Stimulated activated CD4-positive, alpha-beta T cell treated with anti-CD3 and anti-CD28 coated beads, Interleukin-1b, Interleukin-23, amount 100 ng/mL, for 24 hours (primary cell): ENCODE measurements at regions not wholly inside any gene's neighbourhood (a gene's known extent, or its start where the extent isn't known, plus 50 kb on each side); places are given as distances from the start of the nearest gene placed in this dataset.

Experiments used
- DNase-seq, 4 experiments: peaks; one replicate each; pipeline ENCODE4 v3.0.0-alpha.2; 2020; ENCODE audit warnings: low read depth in 4 of 4, low spot score in 1 of 4

DNA sequence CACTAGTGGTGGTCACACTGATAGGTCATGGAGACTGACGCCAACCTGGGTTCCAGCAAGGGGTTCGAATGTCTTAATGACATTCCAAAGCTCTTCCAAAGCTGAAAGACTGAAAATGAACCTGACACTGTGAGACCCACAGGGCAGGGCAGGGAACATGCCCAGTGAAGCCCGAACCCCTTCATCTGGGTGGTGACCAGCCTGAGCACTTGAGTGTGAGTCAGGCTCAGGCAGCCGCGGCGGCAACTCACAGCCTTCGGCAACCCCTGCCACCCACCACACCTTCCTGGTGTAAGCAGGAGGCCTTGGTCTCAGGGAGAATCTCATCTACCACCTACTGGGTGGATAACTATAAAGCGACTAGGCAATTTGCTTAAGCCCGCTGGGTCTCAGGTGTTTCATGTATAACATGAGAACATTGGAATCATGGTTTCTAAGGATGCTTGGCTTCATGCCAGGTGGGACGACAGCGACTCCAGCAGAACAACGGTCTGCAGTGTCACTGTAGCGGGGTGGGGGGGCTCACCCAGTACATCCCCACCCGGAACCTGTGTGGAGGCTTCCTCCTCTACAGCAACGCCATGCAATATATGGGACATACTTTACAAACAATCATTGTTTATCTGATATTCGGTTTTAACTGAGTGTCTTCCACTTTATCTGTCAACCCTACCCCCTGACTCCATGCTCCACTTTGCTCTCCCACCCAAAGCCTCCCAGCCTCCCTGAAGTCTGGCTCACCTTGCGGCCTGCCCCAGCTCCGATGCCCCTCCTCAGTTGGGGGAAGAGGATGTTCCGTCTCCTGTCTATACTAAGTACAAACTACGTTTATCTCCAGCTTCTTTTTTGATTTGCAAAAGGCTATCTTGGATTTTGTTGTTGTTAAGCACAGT is 125.0 kb upstream of the MEF2A start:
- DNase-seq: no peak

GRCh38 chr15:99441444-99441800 is 124.4 kb upstream of the MEF2A start:
- DNase-seq: no peak

DNA sequence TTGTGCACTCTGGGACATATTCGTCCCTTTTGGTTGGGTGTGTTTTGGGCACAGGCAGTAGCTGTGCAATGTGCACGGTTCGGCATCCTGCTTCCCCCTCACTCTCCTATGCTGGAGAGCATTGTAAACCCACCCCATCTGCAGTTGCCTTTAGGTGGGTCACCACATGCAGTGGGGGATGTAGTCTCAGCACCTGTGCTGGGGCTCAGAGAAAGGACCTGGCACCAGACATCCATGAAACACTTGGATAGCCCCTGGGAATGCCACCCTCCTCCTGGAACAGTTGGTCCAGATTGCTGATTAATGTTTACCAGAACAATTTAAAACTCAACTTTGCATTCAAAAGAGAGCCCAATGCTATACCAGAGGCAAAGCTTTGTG is 123.9 kb upstream of the MEF2A start:
- DNase-seq: no peak

- DNase-seq: no peak
Measured at GRCh38 chr15:99442252-99442897, 123.4 kb upstream of the MEF2A start.

- DNase-seq: no peak
Measured at GRCh38 chr15:99443056-99443756, 122.6 kb upstream of the MEF2A start.

DNA sequence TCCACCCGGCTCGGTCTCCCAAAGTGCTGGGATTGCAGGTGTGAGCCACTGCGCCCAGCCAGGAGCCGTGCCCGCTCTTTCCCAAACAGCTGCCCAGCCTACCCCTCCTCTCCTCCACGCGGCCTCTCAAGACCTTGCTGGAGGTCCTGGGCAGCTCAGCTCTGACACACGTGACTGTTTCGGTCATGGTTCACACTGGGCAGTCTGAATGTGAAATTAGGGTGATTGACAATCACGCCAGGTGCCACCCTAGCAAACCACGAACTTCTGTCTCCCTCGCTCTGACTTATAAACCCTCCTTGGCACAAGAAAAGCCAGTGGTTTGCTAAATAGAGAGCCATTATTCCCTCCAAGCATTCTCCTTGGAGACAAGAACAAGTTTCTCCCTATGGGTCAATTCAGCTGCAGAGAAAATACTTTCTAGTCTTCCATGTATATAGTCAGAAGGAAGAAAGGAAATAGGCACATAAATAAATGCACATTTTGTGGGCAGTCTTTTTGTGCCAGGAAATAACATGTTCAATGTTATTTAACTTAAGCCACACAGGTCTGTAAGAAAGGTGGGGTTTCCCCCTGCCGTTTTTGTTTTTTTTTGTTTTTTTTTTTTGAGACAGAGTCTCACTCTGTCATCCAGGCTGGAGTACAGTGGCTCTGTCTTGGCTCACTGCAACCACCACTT is 121.9 kb upstream of the MEF2A start:
- DNase-seq: no peak

- DNase-seq: no peak
Measured at GRCh38 chr15:99445272-99445850, 120.4 kb upstream of the MEF2A start.

DNA sequence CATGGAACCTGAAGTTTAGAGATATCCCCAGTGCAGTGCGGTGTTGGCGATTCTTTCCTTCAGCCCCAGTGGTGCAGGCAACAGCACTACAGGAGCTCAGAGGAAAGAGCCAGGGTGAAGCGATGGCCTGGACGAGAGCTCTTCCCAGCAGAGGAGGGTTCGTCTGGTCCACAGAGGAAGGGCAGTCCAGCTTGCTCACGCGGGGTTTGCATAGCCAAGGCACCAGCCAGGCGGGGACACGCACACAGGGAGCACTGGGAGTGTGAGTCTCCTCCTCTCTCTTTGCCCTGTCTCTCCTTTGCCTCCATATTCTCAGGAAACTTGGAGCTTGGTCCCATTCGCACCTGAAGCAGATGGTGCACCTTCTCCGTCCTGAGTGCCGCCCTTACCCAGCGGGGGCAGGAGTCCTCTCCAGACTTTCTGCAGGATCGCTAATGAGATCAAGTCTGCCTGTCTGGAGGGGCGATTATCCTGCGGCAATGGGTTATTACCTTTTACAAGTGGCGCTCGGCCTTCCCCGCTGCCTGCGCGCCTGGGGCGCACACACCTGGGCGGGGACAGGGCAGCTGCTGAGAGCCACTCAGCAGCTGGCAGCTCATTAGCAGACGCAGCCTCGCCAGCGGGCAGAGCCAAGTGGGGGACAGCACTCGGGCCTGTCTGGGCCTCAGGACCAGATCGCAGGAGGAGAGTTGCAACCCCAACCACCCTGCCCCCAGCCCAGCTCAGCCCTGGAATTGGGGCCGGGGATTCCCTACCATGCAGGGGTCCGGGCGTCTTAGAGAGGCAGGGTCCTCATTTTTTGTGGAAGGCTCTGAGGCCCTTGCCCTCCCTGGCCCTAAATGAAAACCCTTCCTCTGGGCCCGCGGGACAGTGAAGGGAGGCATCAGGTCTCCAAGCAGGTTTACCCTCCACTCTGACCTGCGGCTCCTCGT is 119.0 kb upstream of the MEF2A start:
- no peak for DNase-seq

DNA sequence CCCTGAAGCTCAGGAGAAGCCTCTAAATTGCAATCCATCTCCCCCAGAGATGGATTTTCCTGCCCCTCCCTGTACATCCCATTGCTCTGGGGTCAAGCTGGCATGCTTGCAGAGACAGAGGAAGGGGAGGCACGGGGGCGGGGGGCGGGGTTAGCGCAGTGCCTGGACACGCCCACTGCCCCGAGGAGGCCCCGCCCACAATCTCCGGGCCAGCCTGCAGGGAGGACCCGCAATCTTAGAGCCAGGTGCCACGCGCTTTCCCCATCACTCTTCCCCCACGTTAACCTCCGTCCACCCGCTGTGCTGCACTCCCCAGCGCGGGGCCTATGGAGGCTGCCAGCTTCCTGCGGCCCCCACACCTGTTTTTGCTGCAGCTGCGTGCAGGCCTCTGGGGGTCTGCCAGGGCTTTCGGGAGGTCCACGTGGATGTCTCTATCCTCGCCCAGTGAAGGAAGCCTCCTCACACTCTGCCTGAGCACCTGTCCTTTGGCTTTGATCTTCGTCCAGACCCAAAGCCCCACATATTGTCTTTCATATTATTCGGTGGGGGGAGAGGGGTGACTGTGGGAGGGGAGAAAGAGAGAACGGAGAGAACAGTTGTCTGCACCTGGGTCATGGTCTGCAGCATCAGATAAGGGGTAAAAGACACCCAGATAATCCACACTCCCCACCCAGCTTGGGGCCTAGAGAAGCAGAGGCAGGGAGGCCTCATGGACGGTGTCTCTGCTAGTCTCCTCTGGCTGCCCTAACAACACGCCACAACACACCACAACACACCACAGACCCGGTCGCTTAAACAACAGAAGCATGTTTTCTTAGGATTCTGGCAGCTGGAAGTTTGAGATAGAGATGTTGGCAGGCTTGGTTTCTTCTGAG is 118.0 kb upstream of the MEF2A start:
- no peak for DNase-seq

- DNase-seq: no peak
Measured at GRCh38 chr15:99449514-99449913, 116.3 kb upstream of the MEF2A start.

DNA sequence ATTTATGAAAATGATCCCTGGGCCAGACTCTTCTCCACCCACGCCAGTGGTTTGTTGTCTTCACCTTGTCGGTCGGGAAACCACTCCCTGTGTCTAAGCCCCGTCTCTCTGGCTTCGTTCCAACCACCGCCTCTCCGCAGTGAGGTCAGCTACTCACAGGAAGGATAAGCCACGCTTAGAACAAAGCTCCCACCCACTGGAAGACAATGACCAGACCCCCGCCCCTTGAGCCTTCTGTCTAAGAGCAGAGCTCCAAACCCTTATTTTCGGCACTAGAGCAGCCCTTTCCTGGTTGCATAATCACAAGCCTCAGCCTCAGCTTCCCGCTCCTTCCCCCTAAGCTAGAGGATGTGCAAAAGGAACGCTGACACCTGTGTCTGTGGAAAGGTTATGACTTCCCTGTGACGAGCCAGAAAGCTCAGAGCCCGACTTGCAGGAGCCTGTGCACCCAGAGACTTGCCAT is 114.9 kb upstream of the MEF2A start:
- DNase-seq: peak in 3 of 4 experiments; percentile 25 to 57 (median 44)

DNA sequence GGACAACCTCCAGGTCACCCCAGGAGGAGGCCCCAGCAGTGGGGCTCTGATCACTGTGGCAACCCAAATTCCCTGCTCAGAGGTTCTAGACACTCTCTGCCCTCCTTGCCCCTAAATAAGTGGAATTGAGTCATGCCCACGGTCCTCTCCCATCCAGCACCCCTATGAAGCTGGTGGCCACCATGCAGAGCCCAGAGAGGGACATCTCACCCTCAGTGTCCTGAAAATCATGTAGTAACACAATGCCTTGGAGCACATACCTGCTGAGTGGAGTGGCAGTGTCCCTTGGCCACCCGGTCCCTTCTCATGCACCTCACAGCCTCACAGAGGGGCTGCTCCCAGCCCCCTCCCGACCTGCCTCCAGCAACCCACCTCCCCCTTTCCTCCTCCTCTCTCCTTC is 114.3 kb upstream of the MEF2A start:
- no peak for DNase-seq

DNA sequence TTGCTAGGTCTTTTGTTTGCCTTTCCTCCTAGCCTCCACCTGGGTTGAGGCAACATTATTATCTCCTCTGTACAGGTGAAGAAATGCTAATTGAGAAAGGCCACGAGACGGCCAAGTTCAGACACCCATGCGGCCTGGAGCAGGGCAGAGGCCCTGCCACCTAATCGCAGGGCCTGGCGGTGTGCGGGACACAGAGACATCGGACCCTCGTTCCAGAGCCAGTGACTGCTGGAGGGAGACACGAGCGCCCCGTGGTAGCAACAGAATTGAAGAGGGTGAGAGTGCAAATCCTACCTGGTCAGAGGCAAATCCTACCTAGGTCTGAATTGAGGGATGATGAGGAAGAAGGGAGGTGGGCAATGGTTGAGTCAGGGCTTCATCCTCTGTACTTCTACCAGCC is 113.8 kb upstream of the MEF2A start:
- DNase-seq: no peak

DNA sequence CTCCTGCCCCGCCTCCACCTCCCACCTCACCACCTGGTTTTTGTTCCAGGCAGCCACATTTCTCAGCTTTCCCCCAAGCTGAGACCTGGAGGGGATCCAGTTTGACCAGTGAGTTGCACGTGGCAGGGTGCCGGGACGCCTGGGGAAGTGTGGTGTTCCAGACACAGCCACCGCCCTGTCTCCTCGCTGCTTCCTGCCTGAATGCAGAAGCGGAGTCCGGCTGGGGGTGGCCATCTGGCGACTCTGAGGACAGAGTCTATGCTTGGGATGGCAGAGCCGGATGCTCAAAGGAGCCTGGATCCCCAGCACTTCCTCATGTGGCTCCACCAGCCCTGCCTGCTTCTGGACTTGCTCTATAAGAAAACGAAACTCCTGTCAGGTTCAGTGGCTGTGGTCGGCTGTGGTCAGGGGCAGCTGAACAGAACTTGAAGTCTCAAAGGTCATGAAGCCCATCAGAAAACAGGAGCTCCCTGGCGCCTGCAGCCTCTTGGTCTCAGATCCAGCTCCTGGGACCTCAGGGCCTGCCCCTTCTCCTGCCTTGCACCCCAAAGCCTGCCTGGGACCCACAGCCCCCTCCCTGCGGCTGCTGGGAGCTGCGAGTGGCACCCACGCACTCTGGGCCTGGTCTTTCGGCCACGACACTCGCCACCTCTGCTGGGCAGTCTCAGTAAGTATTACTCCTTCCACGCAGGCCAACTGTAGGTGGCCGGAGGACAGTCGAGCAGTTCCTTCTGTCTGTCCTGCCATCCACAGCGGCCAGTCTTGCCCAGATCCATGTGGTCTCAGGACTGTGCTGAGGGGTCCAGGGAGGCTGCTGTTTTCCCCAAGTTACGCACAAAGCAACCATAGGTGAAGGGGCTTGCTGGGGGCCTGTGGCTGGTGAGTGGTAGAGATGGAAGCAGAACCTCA is 112.8 kb upstream of the MEF2A start:
- DNase-seq: no peak

- no peak for DNase-seq
Measured at GRCh38 chr15:99453637-99454030, 112.2 kb upstream of the MEF2A start.

DNA sequence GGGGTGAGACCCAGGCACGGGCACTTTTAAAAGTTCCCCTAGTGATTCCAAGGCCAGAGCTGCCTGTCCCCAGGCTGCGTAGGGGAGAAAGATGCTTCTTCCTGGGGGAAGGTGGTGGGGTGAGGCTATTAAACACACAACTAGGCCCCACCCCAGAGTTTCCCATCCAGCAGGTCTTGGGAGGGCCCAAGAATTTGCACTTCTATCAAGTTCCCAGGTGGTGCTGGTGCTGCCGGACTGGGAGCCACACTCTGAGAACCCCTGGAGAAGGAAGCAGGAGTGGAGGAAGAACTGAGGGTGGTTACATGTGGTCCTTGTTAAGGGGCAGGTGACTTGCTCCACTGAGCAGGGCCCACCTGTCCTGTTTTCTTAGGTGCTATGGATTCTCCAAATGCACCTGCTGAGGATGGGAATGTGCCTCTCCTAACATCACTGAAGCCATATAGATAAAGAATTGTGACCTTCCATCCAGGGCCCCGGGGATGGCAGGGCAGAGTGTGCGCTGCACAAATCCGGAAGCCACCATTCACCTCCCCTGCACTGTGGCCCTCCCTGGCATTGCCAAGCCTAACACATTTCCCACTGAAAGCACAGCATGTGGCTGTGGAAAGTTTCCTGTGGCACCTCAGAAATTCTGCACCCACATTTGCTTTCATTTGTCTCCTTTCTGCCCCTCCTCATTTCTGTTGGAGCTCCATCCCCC is 111.5 kb upstream of the MEF2A start:
- no peak for DNase-seq
